ENCODE measurements at regions not wholly inside any gene's neighbourhood (a gene's known extent, or its start where the extent isn't known, plus 50 kb on each side); places are given as distances from the start of the nearest gene placed in this dataset.

GRCh38 chr1:234752927-234753326 lies 142.9 kb upstream of the IRF2BP2 start:
- Histone ChIP-seq H3K9me3 (no peaks in the 10 kb centered on the region), H3K4me1 (ENCODE audit: control insufficient read depth in 1 of 2, low read depth in 2 of 2) (peaks cover 0 to 9% of the 10 kb centered on the region in 2 donors), H3K4me3 (no peak overlapping the region), H3K27ac (no peak overlapping the region), H3K27me3 (replicated peaks; ENCODE audit: insufficient read depth) (no peaks in the 10 kb centered on the region), H3K36me3 (no peaks in the 10 kb centered on the region)
- no peak for DNase-seq (ENCODE audit: low spot score)
- no peak for TF ChIP-seq CTCF (IDR thresholded peaks at IDR 0.05)
- ATAC-seq (ENCODE audit: insufficient number of reproducible peaks, low FRiP score, low read depth), result no peak

GRCh38 chr1:234751678-234752077 lies 141.7 kb upstream of the IRF2BP2 start:
- no peaks in the 10 kb centered on the region for H3K9me3 ChIP-seq
- H3K27me3 ChIP-seq (replicated peaks; ENCODE audit: insufficient read depth), result no peaks in the 10 kb centered on the region
- H3K36me3 ChIP-seq, result no peaks in the 10 kb centered on the region
- TF ChIP-seq CTCF (IDR thresholded peaks at IDR 0.05), result no peak
- ATAC-seq (ENCODE audit: insufficient number of reproducible peaks, low FRiP score, low read depth) (no peak), DNase-seq (ENCODE audit: low spot score) (no peak)
- H3K4me3 ChIP-seq, result no peak overlapping the region
- H3K4me1 ChIP-seq (ENCODE audit: control insufficient read depth in 1 of 2, low read depth in 2 of 2), result peaks cover 0 to 9% of the 10 kb centered on the region in 2 donors
- no peak overlapping the region for H3K27ac ChIP-seq

GRCh38 chr1:234750922-234751627 lies 141.1 kb upstream of the IRF2BP2 start:
- Histone ChIP-seq H3K27me3 (replicated peaks; ENCODE audit: insufficient read depth) (no peaks in the 10 kb centered on the region), H3K4me1 (ENCODE audit: control insufficient read depth in 1 of 2, low read depth in 2 of 2) (peaks cover 0 to 9% of the 10 kb centered on the region in 2 donors), H3K4me3 (no peak overlapping the region), H3K27ac (no peak overlapping the region), H3K36me3 (no peaks in the 10 kb centered on the region), H3K9me3 (no peaks in the 10 kb centered on the region)
- DNase-seq (ENCODE audit: low spot score), result no peak
- TF ChIP-seq CTCF (IDR thresholded peaks at IDR 0.05), result no peak
- no peak for ATAC-seq (ENCODE audit: insufficient number of reproducible peaks, low FRiP score, low read depth)

- Histone ChIP-seq H3K27ac (no peak overlapping the region), H3K9me3 (no peaks in the 10 kb centered on the region), H3K27me3 (replicated peaks; ENCODE audit: insufficient read depth) (no peaks in the 10 kb centered on the region), H3K4me3 (no peak overlapping the region), H3K36me3 (no peaks in the 10 kb centered on the region), H3K4me1 (ENCODE audit: control insufficient read depth in 1 of 2, low read depth in 2 of 2) (peaks cover 0 to 9% of the 10 kb centered on the region in 2 donors)
- ATAC-seq (ENCODE audit: insufficient number of reproducible peaks, low FRiP score, low read depth) (no peak), DNase-seq (ENCODE audit: low spot score) (no peak)
- no peak for TF ChIP-seq CTCF (IDR thresholded peaks at IDR 0.05)
Measured at GRCh38 chr1:234748713-234749112, 138.7 kb upstream of the IRF2BP2 start.

- H3K9me3 ChIP-seq, result no peaks in the 10 kb centered on the region
- H3K4me1 ChIP-seq (ENCODE audit: control insufficient read depth in 1 of 2, low read depth in 2 of 2), result peaks cover 0 to 15% of the 10 kb centered on the region in 2 donors
- no peak overlapping the region for H3K27ac ChIP-seq
- no peak overlapping the region for H3K4me3 ChIP-seq
- no peak for TF ChIP-seq CTCF (IDR thresholded peaks at IDR 0.05)
- no peaks in the 10 kb centered on the region for H3K36me3 ChIP-seq
- DNase-seq (ENCODE audit: low spot score) (no peak), ATAC-seq (ENCODE audit: insufficient number of reproducible peaks, low FRiP score, low read depth) (no peak)
- no peaks in the 10 kb centered on the region for H3K27me3 ChIP-seq (replicated peaks; ENCODE audit: insufficient read depth)
Measured at GRCh38 chr1:234748066-234748465, 138.1 kb upstream of the IRF2BP2 start.

All from thoracic aorta (tissue), 2 donors.